Loucy (cell line): ENCODE measurements at regions not wholly inside any gene's neighbourhood (a gene's known extent, or its start where the extent isn't known, plus 50 kb on each side); places are given as distances from the start of the nearest gene placed in this dataset.

Experiments used
- H2AFZ ChIP-seq: fragments of 200-600 bp; sonication (generic); 2 replicates; pipeline ENCODE4 v1.6.0; 2016; ENCODE audit warnings: antibody characterized with exemption, mild to moderate bottlenecking, low read length, moderate library complexity
- H3F3A ChIP-seq: fragments of 200-600 bp; 2 replicates; pipeline ENCODE4 v1.6.0; 2016; ENCODE audit warnings: antibody characterized with exemption, low read depth, mild to moderate bottlenecking
- H3K27me3 ChIP-seq: fragments of 200-600 bp; sonication (generic); 2 replicates; pipeline ENCODE4 v1.6.1; 2014; ENCODE audit warnings: low read length, mild to moderate bottlenecking; ENCODE audit not compliant: insufficient read depth, poor library complexity, severe bottlenecking
- H3K36me3 ChIP-seq: fragments of 200-600 bp; sonication (generic); 2 replicates; pipeline ENCODE4 v1.6.1; 2016; ENCODE audit warnings: low read length; ENCODE audit not compliant: insufficient read depth
- H3K4me1 ChIP-seq: fragments of 200-600 bp; sonication (generic); 2 replicates; pipeline ENCODE4 v1.5.1; 2014; ENCODE audit warnings: low read length, mild to moderate bottlenecking; ENCODE audit not compliant: insufficient read depth, poor library complexity, severe bottlenecking
- H3K4me2 ChIP-seq: fragments of 200-600 bp; sonication (generic); 2 replicates; pipeline ENCODE4 v1.6.0; 2014; ENCODE audit warnings: antibody characterized with exemption, low read length, low read depth, mild to moderate bottlenecking; ENCODE audit not compliant: poor library complexity, severe bottlenecking
- H3K4me3 ChIP-seq: fragments of 200-600 bp; sonication (generic); 2 replicates; pipeline ENCODE4 v1.5.1; 2014; ENCODE audit warnings: low read length, mild to moderate bottlenecking, mixed read lengths; ENCODE audit not compliant: poor library complexity, severe bottlenecking
- H3K79me2 ChIP-seq: fragments of 200-600 bp; sonication (generic); 2 replicates; pipeline ENCODE4 v1.6.1; 2014; ENCODE audit warnings: low read length; ENCODE audit not compliant: insufficient read depth
- H3K9ac ChIP-seq: fragments of 200-600 bp; sonication (generic); 2 replicates; pipeline ENCODE4 v1.6.0; 2014; ENCODE audit warnings: mild to moderate bottlenecking, low read depth, low read length, moderate library complexity; ENCODE audit not compliant: poor library complexity, severe bottlenecking
- H3K9me2 ChIP-seq: fragments of 200-600 bp; sonication (generic); replicated peaks from 2 replicates; pipeline ENCODE4 v1.6.1; 2016; ENCODE audit warnings: low read depth, low read length, mixed read lengths
- H3K9me3 ChIP-seq: fragments of 200-600 bp; sonication (generic); 2 replicates; pipeline ENCODE4 v1.6.1; 2014; ENCODE audit warnings: mild to moderate bottlenecking, antibody characterized with exemption, low read length, low read depth; ENCODE audit not compliant: insufficient read depth
- H4K20me1 ChIP-seq: fragments of 200-600 bp; sonication (generic); 2 replicates; pipeline ENCODE4 v1.6.0; 2014; ENCODE audit warnings: antibody characterized with exemption, low read length, mild to moderate bottlenecking; ENCODE audit not compliant: insufficient read depth, poor library complexity, severe bottlenecking
- CTCF ChIP-seq: fragments of 200-600 bp; sonication (generic); conservative IDR thresholded peaks from 2 replicates; pipeline ENCODE4 v1.5.1; 2014; ENCODE audit warnings: mild to moderate bottlenecking, antibody characterized with exemption, low read length
- EZH2phosphoT487 ChIP-seq: fragments of 200-600 bp; IDR thresholded peaks from 2 replicates; pipeline ENCODE4 v1.6.1; 2018; ENCODE audit warnings: antibody characterized with exemption, mild to moderate bottlenecking, moderate library complexity, borderline replicate concordance

GRCh38 chr7:25409897-25410636 is 181.8 kb upstream of the NPVF start:
- H3K4me1 ChIP-seq: no peaks in the 10 kb centered on the region
- H4K20me1 ChIP-seq: no peaks in the 10 kb centered on the region
- H3K9ac ChIP-seq: no peak overlapping the region
- no peak for TF ChIP-seq CTCF
- H3K9me3 ChIP-seq: no peaks in the 10 kb centered on the region
- no peaks in the 10 kb centered on the region for H3K27me3 ChIP-seq
- H3K79me2 ChIP-seq: no peaks in the 10 kb centered on the region
- no peaks in the 10 kb centered on the region for H3K36me3 ChIP-seq
- no peak overlapping the region for H3K4me3 ChIP-seq
- no peaks in the 10 kb centered on the region for H3K9me2 ChIP-seq
- H3K4me2 ChIP-seq: no peak overlapping the region
- H2AFZ ChIP-seq: no peak overlapping the region
- H3F3A ChIP-seq: no peaks in the 10 kb centered on the region

GRCh38 chr7:25420771-25421170 is 192.5 kb upstream of the NPVF start:
- Histone ChIP-seq H3K79me2 (no peaks in the 10 kb centered on the region), H3K27me3 (no peaks in the 10 kb centered on the region), H3K9me3 (no peaks in the 10 kb centered on the region), H3K9ac (no peak overlapping the region), H2AFZ (no peak overlapping the region), H4K20me1 (no peaks in the 10 kb centered on the region), H3K4me2 (no peak overlapping the region), H3K4me3 (no peak overlapping the region), H3K4me1 (no peaks in the 10 kb centered on the region), H3F3A (no peaks in the 10 kb centered on the region), H3K36me3 (no peaks in the 10 kb centered on the region), H3K9me2 (no peaks in the 10 kb centered on the region)
- no peak for TF ChIP-seq EZH2phosphoT487
- TF ChIP-seq CTCF: no peak

GRCh38 chr7:25424113-25424512 is 195.8 kb upstream of the NPVF start:
- Histone ChIP-seq H2AFZ (no peak overlapping the region), H3K4me1 (peaks cover 4% of the 10 kb centered on the region), H3K36me3 (no peaks in the 10 kb centered on the region), H3K4me2 (no peak overlapping the region), H3F3A (no peaks in the 10 kb centered on the region), H4K20me1 (no peaks in the 10 kb centered on the region), H3K9ac (no peak overlapping the region), H3K27me3 (no peaks in the 10 kb centered on the region), H3K9me2 (no peaks in the 10 kb centered on the region), H3K4me3 (no peak overlapping the region), H3K9me3 (no peaks in the 10 kb centered on the region), H3K79me2 (no peaks in the 10 kb centered on the region)
- TF ChIP-seq EZH2phosphoT487: no peak
- no peak for TF ChIP-seq CTCF
